ENCODE measurements at regions not wholly inside any gene's neighbourhood (a gene's known extent, or its start where the extent isn't known, plus 50 kb on each side); places are given as distances from the start of the nearest gene placed in this dataset.
"Not testable (repeated sequence)": the region's sequence is repeated elsewhere in the genome, so short reads cannot be mapped to it uniquely, and the experiment has no call there.

DNA sequence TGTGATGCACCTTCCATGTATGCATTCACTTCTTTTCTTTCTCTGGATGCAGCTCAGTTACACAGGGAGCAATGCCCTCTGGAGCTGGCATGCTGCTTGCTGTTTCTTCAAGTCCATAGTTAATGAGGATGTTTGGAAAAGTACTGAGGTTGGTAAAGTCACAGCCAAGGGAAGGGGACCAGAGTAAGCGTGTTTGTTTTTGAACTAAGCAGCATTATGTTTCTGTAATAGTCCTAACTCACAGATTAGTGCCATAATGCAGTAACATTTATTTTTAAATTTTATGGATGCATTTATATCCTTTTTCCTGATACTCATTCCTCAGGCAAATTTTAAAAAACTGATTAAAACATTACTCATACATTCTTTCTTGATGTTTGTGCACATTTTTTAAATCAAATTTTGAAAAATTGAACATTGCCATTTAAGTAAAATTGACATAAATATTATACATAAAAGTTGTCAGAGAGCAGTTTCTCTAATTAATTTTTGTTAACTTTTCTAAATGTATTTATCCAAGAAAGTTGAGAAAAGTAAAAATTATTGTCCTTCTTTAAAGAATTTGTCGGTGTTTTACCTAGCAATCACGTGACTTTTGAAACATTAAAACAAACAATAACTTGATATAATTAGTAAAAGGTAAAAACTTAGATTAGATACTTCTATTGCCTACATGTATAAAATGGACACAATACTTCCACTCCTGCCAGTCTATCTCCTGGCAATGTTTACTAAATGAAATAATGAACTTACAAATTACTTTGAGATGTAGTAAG lies 659.6 kb upstream of the ANKRD30A start:
- no peaks in the 10 kb centered on the region for H3K36me3 ChIP-seq (ENCODE audit: insufficient read depth, low read length)
- no peak overlapping the region for H3K9ac ChIP-seq (ENCODE audit: low read depth, low read length)
- 0 out of 2 replicates have a peak, but pooled peaks cover 2% of the 10 kb centered on the region for H3K9me3 ChIP-seq (ENCODE audit: control insufficient read depth, insufficient read depth, low read length)
- H3K4me1 ChIP-seq (ENCODE audit: insufficient read depth, low read length), result no peaks in the 10 kb centered on the region

- no peaks in the 10 kb centered on the region for H3K36me3 ChIP-seq (ENCODE audit: insufficient read depth, low read length)
- H3K4me1 ChIP-seq (ENCODE audit: insufficient read depth, low read length), result no peaks in the 10 kb centered on the region
- H3K9me3 ChIP-seq (ENCODE audit: control insufficient read depth, insufficient read depth, low read length), result 0 out of 2 replicates have a peak, but pooled peaks cover 2% of the 10 kb centered on the region
- H3K9ac ChIP-seq (ENCODE audit: low read depth, low read length), result no peak overlapping the region
These were observed 661.1 kb upstream of the ANKRD30A start for GRCh38 chr10:36464291-36464690.

- no peaks in the 10 kb centered on the region for H3K36me3 ChIP-seq (ENCODE audit: insufficient read depth, low read length)
These were observed 662.0 kb upstream of the ANKRD30A start for GRCh38 chr10:36463390-36463789.

DNA sequence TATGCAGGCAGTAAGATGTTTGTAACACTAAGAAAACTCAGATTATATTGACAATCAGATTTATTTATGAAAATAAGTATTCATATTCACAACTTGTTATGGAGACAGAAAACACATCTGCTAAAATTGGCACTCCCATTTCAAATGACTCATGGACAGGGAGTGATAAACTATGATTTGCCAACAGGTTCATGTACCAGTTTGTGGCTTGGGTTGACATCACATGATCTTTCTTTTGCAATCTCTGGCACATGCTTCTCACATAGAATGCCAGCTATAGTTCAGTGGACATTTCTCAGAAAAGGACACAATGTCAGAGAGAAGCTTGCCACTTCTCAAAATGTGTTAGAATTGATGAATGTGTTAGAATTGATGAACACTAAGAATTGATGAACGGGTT lies 663.2 kb upstream of the ANKRD30A start:
- H3K36me3 ChIP-seq (ENCODE audit: insufficient read depth, low read length), result no peaks in the 10 kb centered on the region
- no peaks in the 10 kb centered on the region for H3K4me1 ChIP-seq (ENCODE audit: insufficient read depth, low read length)
- peaks cover 2% of the 10 kb centered on the region; the same call in 1 of the 2 replicates for H3K9me3 ChIP-seq (ENCODE audit: control insufficient read depth, insufficient read depth, low read length)
- H3K9ac ChIP-seq (ENCODE audit: low read depth, low read length), result no peak overlapping the region

More at GRCh38 chr10:36463390-36463789, 662.0 kb upstream of the ANKRD30A start:
- Histone ChIP-seq H3K9ac (ENCODE audit: low read depth, low read length) (no peak overlapping the region), H3K4me1 (ENCODE audit: insufficient read depth, low read length) (no peaks in the 10 kb centered on the region), H3K9me3 (ENCODE audit: control insufficient read depth, insufficient read depth, low read length) (0 out of 2 replicates have a peak, but pooled peaks cover 2% of the 10 kb centered on the region)

- H3K36me3 ChIP-seq (ENCODE audit: insufficient read depth, low read length), result not testable (repeated sequence)
These were observed 667.0 kb upstream of the ANKRD30A start for GRCh38 chr10:36458437-36458836.

DNA sequence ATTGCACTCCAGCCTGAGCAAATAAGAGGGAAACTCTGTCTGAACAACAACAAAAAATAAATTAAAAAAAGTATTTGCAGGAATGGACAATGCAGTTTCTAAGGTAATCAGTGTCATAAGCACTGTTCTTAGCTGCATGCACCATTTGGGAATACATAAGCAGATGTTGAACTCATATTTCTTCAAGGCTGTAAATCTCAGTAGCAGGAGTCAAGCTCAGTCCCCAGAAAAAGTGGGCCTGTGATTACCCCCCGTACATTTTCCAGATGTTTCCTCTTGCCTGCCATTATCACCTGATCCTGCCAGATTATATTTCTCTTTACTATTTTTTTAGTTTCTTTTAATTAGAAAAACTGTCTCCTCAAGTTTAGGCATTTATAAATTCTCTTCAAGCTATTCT lies 667.6 kb upstream of the ANKRD30A start:
- no peaks in the 10 kb centered on the region for H3K4me1 ChIP-seq (ENCODE audit: insufficient read depth, low read length)
- no peak overlapping the region for H3K9ac ChIP-seq (ENCODE audit: low read depth, low read length)
- H3K9me3 ChIP-seq (ENCODE audit: control insufficient read depth, insufficient read depth, low read length), result peaks cover 3% of the 10 kb centered on the region
- no peaks in the 10 kb centered on the region for H3K36me3 ChIP-seq (ENCODE audit: insufficient read depth, low read length)

More at GRCh38 chr10:36458437-36458836, 667.0 kb upstream of the ANKRD30A start:
- H3K9ac ChIP-seq (ENCODE audit: low read depth, low read length); H3K4me1 ChIP-seq (ENCODE audit: insufficient read depth, low read length); H3K9me3 ChIP-seq (ENCODE audit: control insufficient read depth, insufficient read depth, low read length): not testable (repeated sequence)

GRCh38 chr10:36455526-36456133 lies 669.8 kb upstream of the ANKRD30A start:
- H3K9ac ChIP-seq (ENCODE audit: low read depth, low read length), result no peak overlapping the region
- H3K36me3 ChIP-seq (ENCODE audit: insufficient read depth, low read length), result no peaks in the 10 kb centered on the region
- H3K9me3 ChIP-seq (ENCODE audit: control insufficient read depth, insufficient read depth, low read length), result peaks cover 8% of the 10 kb centered on the region
- H3K4me1 ChIP-seq (ENCODE audit: insufficient read depth, low read length), result no peaks in the 10 kb centered on the region

DNA sequence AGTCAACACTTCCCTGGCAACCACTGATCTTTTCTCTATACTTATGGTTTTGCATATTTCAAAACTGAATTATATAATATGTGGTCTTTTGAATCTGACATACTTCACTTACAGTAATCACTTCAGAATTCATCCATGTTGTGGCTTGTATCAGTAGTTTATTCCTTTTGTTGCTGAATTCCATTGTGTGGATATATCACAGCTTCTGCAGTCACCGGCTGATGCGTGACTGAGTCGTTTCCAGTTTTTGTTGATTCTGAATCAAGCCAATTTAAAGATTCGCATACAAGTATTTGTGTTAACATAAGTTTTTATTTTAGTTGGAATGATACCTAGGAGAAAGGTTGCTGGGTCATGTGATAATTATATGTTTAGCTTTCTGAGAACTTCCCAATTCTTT lies 672.5 kb upstream of the ANKRD30A start:
- Histone ChIP-seq H3K9me3 (ENCODE audit: control insufficient read depth, insufficient read depth, low read length) (peaks cover 8% of the 10 kb centered on the region), H3K36me3 (ENCODE audit: insufficient read depth, low read length) (no peaks in the 10 kb centered on the region), H3K4me1 (ENCODE audit: insufficient read depth, low read length) (peaks cover 6% of the 10 kb centered on the region; the same call in 1 of the 2 replicates), H3K9ac (ENCODE audit: low read depth, low read length) (no peak overlapping the region)

DNA sequence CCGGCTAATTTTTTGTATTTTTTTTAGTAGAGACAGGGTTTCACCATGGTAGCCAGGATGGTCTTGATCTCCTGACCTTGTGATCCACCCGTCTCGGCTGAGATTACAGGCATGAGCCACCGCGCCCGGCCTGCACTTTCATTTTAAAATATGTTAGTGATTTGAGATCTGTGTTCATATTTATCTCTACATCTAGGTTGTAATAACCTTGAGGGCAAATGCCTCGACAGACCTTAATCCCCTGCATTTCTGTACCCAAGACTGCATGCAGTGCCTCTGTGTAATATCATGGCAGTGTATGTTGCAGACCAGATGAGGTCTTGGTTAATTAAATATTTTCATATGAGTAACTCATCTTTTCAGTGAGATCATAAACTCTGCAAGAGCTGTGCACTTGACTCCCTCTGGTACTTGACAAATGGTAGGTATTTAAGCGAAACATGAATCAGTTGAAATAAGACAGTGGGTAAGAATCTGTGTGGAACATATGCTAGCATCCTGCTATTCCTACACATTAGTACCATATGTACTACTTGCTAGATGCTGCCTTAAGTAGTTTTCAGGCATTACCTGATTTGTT lies 673.9 kb upstream of the ANKRD30A start:
- Histone ChIP-seq H3K9ac (ENCODE audit: low read depth, low read length) (no peak overlapping the region), H3K4me1 (ENCODE audit: insufficient read depth, low read length) (peaks cover 6% of the 10 kb centered on the region; the same call in 1 of the 2 replicates), H3K9me3 (ENCODE audit: control insufficient read depth, insufficient read depth, low read length) (peaks cover 8% of the 10 kb centered on the region), H3K36me3 (ENCODE audit: insufficient read depth, low read length) (no peaks in the 10 kb centered on the region)

DNA sequence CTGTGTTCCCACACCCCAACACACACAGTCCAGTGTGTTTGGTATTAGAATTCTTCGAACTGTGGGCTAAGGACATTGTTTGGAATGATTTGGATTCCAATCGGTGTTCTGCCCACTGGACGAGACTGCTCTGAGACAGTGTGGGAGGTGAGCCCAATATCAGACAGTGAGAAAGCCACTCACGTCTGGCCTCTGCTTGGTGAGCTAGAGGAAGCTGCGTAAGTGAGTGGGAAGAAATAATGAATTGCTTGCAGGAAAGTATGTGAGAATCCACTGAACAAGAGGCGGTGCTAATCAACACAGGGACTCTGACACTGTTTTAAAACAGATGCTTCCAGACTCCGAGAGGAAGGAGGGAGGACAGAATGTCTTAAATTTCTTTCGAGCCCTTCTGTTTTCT lies 675.0 kb upstream of the ANKRD30A start:
- peaks cover 9% of the 10 kb centered on the region; the same call in 1 of the 2 replicates for H3K4me1 ChIP-seq (ENCODE audit: insufficient read depth, low read length)
- peaks cover 8% of the 10 kb centered on the region for H3K9me3 ChIP-seq (ENCODE audit: control insufficient read depth, insufficient read depth, low read length)
- H3K9ac ChIP-seq (ENCODE audit: low read depth, low read length), result no peak overlapping the region
- H3K36me3 ChIP-seq (ENCODE audit: insufficient read depth, low read length), result no peaks in the 10 kb centered on the region

DNA sequence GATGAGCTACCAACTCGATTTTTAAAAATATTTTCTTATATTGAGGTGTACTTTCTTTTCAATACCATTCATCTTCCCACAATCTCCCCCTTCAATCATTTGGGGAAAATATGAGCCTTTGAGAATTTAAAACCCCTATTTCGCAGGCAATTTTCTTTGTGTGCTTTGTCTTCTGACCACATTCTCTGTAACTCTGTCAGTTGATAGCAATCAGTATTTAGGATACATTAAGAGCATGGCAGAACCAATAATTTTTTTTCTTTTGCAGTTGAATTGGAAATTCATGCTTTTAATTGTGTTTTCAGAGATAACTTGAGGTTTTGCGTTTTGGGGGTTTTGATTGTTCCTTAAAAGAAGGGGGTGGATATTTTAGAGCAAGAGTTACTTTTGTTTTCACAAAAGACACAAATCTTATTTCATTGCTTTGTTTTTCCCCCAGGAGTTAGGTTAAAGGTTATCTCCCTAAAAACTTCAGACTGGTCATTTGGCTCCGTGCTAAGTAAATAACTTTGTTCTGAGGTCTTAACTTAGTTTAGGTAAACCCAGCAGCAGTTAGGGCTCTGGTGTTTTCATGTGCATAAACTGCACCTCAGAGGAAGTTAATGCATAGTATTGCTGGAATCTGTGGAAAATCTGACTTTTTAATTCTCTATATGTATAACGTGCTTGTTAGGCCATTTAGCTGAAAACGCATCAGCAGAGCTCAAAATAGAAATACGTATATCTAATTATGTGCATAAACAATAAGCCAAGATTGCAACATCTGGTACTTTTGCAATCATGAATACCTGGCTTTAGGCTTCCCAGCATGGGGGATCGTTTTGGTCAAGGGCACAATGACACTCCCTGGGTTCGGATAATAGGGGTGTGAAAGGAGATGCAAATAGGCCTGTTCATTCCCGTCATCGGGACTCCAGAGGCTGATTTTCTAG lies 676.4 kb upstream of the ANKRD30A start:
- H3K36me3 ChIP-seq (ENCODE audit: insufficient read depth, low read length), result no peaks in the 10 kb centered on the region
- peaks cover 8% of the 10 kb centered on the region for H3K9me3 ChIP-seq (ENCODE audit: control insufficient read depth, insufficient read depth, low read length)
- H3K4me1 ChIP-seq (ENCODE audit: insufficient read depth, low read length), result peaks cover 13% of the 10 kb centered on the region; the same call in 1 of the 2 replicates
- H3K9ac ChIP-seq (ENCODE audit: low read depth, low read length), result no peak overlapping the region; the same call in 1 of the 2 replicates

- H3K36me3 ChIP-seq (ENCODE audit: insufficient read depth, low read length), result no peaks in the 10 kb centered on the region
- H3K9ac ChIP-seq (ENCODE audit: low read depth, low read length), result no peak overlapping the region
- H3K9me3 ChIP-seq (ENCODE audit: control insufficient read depth, insufficient read depth, low read length), result peaks cover under 1% of the 10 kb centered on the region; the same call in 1 of the 2 replicates
- peaks cover 13% of the 10 kb centered on the region; the same call in 1 of the 2 replicates for H3K4me1 ChIP-seq (ENCODE audit: insufficient read depth, low read length)
These were observed 678.5 kb upstream of the ANKRD30A start for GRCh38 chr10:36446881-36447280.

GRCh38 chr10:36443233-36443632 lies 682.2 kb upstream of the ANKRD30A start:
- no peaks in the 10 kb centered on the region for H3K9me3 ChIP-seq (ENCODE audit: control insufficient read depth, insufficient read depth, low read length)
- H3K36me3 ChIP-seq (ENCODE audit: insufficient read depth, low read length), result no peaks in the 10 kb centered on the region
- H3K9ac ChIP-seq (ENCODE audit: low read depth, low read length), result no peak overlapping the region
- H3K4me1 ChIP-seq (ENCODE audit: insufficient read depth, low read length), result peaks cover 6% of the 10 kb centered on the region; the same call in 1 of the 2 replicates

GRCh38 chr10:36441557-36441956 lies 683.8 kb upstream of the ANKRD30A start:
- Histone ChIP-seq H3K4me1 (ENCODE audit: insufficient read depth, low read length) (peaks cover 6% of the 10 kb centered on the region; the same call in 1 of the 2 replicates), H3K9ac (ENCODE audit: low read depth, low read length) (no peak overlapping the region), H3K36me3 (ENCODE audit: insufficient read depth, low read length) (no peaks in the 10 kb centered on the region), H3K9me3 (ENCODE audit: control insufficient read depth, insufficient read depth, low read length) (no peaks in the 10 kb centered on the region)
